ENCODE measurements at regions not wholly inside any gene's neighbourhood (a gene's known extent, or its start where the extent isn't known, plus 50 kb on each side); places are given as distances from the start of the nearest gene placed in this dataset.
"Not testable (repeated sequence)": the region's sequence is repeated elsewhere in the genome, so short reads cannot be mapped to it uniquely, and the experiment has no call there.

DNA sequence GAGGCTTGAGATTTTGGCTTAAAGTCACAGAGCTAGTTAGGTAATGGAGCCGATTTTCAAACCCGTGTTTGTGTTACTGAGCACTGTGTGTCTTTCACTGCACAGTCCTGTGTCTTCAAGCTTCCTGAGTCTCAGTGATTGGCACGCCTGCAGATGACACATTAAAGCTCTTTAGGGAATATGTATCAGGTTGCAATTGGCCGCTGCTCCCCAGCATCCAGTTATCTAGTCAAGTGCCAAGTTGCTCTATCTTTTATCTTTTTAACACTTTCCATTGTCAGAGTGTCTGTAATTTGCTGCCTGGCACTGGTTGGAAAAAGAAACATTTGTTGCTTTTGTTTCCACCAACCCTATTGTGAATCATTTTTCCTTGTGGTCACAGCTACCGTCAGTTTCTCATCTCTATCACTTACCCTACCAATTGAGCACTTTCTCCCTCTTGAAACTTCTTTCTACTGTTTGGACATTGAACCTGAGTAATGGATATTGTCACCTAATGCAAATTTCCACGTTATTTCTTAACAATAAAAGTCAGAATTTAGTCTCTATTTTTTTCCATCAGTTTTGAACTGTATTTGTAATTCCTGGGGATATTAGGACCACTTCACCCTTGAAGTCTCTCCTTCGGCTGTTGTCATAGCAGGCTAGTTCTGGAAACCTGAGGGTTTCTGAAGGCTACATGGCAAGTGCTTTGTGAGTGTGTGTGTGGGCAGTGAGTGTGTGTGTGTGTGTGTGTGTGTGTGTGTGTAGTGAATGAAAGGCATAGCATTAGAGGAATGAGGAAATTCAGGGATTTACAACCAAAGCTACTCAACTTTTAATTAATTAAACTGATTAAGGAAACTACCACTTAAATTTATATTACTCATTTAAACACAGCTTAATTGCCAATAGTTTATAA lies 274.3 kb downstream of the ISL1 start:
- Mint-ChIP-seq H3K4me3 (no peak overlapping the region), H3K9me3 (peaks cover 5% of the 10 kb centered on the region), H3K36me3 (no peaks in the 10 kb centered on the region), H3K27me3 (no peaks in the 10 kb centered on the region), H3K4me1 (no peaks in the 10 kb centered on the region), H3K27ac (no peak overlapping the region)
- no peak for DNase-seq
- CTCF ChIA-PET = no interaction called here

DNA sequence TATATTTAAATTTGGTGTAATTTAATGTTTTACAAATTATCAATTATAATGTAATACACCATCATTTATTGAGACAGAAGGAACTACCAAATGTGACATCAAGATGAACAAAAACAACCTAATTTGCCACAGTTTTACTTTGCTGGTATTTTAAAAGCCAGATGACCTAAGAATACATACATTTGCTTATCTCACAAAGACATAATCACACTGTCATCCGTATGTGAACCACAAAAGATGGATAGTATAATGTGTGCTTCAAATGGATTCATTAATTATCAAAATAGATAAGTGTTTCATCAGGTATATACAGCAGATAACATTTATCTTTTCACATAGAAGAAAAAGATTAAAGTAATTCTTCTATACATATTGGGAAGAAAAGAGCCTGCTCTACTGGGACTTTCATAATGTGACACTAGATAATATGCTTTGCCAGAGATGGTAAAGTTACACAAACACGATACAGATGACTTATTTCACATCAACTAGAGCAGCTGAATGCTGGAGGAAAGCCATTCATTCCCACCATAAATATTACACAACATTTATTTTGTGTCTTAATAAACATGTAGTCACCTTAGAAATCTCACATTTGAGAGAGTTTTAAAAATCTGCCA lies 278.5 kb downstream of the ISL1 start:
- no peaks in the 10 kb centered on the region for H3K4me1 Mint-ChIP-seq
- H3K9me3 Mint-ChIP-seq = peaks cover 3% of the 10 kb centered on the region
- no peaks in the 10 kb centered on the region for H3K36me3 Mint-ChIP-seq
- DNase-seq = no peak
- CTCF ChIA-PET = no interaction called here
- no peak overlapping the region for H3K27ac Mint-ChIP-seq
- H3K27me3 Mint-ChIP-seq = no peaks in the 10 kb centered on the region
- no peak overlapping the region for H3K4me3 Mint-ChIP-seq

DNA sequence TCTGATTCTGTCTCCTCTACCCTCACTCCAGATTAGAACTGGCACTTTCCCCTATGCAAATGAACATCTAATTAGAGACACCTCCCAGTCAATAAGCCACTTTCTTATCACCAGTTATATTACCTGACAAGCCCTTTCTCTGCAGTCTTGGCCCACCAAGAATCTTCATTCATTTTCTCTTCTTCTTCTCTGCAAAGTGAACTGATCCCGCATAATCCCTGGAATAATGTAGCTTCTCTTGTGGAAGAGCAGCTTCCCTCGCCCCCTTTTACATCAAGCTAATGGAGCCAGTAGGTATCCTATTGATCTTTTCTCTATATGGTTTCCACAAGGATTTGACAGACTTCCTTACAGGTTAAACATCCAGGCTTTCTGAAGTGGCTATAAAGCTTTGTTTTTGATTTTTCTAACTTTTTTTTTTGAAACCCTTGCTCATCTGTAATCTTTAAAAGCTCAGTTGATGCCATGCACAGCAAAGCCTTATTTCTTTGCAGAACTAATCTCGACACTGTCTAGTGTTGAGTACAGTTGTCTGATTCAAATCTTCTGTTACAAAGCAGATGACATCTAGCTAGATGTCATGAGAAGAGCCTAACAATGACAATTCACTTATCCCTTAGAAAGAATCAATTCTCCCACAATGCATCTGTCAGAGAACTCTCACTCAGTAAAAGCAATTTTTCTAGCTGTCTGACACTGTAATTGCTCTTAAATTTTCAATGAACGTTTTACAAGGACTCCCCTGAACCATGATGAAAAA lies 281.4 kb downstream of the ISL1 start:
- CTCF ChIA-PET = no interaction called here
- H3K4me1 Mint-ChIP-seq = no peaks in the 10 kb centered on the region
- no peaks in the 10 kb centered on the region for H3K36me3 Mint-ChIP-seq
- H3K27me3 Mint-ChIP-seq = no peaks in the 10 kb centered on the region
- DNase-seq = no peak
- no peak overlapping the region for H3K27ac Mint-ChIP-seq
- peaks cover 4% of the 10 kb centered on the region for H3K9me3 Mint-ChIP-seq
- no peak overlapping the region for H3K4me3 Mint-ChIP-seq

DNA sequence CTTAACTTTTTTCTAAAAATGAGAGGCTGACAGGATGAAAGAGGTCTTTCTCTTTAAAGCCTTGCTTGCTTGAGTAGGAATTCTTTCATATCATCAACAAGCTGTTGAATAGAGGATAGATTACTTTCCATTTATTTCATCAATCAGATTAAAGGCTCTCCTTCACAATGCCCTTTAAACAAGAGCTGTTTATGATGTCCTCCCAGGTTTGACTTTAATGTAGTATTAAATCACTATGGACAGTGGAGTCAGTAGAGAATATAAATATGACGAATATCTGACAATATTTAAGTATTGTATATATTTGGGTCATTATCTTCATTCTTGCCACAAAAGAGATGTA lies 282.0 kb downstream of the ISL1 start:
- no peaks in the 10 kb centered on the region for H3K27me3 Mint-ChIP-seq
- no peak overlapping the region for H3K4me3 Mint-ChIP-seq
- no peak for DNase-seq
- CTCF ChIA-PET = no interaction called here
- H3K36me3 Mint-ChIP-seq = no peaks in the 10 kb centered on the region
- no peak overlapping the region for H3K27ac Mint-ChIP-seq
- no peaks in the 10 kb centered on the region for H3K4me1 Mint-ChIP-seq
- H3K9me3 Mint-ChIP-seq = peaks cover 5% of the 10 kb centered on the region

DNA sequence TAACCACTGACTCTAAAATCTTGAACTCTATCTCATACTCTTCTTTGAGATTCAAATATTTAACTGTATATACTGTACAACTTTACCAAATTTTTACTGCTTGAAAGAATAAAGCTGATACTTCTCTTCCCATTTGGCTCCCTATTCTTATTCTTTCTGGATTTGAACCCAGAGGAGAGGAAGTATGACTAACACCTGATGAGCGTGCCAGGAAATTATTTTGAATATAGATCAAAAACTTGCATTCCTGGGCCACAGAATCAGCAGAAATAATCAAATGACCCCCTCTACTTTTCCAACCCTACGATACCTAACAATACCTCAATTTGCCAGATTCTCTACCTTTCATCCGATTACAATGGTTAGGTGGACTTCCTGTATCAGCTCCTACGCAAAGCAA lies 285.8 kb downstream of the ISL1 start:
- H3K27ac Mint-ChIP-seq = no peak overlapping the region
- H3K27me3 Mint-ChIP-seq = no peaks in the 10 kb centered on the region
- DNase-seq = no peak
- no peaks in the 10 kb centered on the region for H3K36me3 Mint-ChIP-seq
- CTCF ChIA-PET = no interaction called here
- H3K4me1 Mint-ChIP-seq = no peaks in the 10 kb centered on the region
- no peak overlapping the region for H3K4me3 Mint-ChIP-seq
- H3K9me3 Mint-ChIP-seq = peaks cover 20% of the 10 kb centered on the region

DNA sequence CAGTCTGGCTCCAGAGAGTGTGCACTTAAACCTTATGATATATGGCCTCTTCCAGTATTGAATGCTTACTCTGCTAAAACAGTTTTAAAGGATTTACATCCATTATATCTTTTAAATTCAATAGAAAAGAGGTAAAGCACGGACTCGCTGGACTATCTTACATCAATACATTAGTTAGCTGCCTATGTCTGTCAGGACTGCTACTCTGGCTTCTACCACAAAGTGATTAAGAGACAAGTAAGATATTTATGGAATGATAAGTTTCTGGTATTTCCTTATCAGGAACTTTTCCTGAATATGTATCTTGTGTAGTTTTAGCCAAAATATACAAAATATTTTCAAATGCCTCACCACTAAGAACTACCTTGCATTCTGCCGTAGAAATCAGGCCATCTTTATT lies 295.1 kb downstream of the ISL1 start:
- DNase-seq = no peak
- Mint-ChIP-seq H3K27ac (no peak overlapping the region), H3K4me3 (no peak overlapping the region), H3K36me3 (no peaks in the 10 kb centered on the region), H3K27me3 (no peaks in the 10 kb centered on the region), H3K4me1 (no peaks in the 10 kb centered on the region), H3K9me3 (peaks cover 8% of the 10 kb centered on the region)
- CTCF ChIA-PET = no interaction called here

DNA sequence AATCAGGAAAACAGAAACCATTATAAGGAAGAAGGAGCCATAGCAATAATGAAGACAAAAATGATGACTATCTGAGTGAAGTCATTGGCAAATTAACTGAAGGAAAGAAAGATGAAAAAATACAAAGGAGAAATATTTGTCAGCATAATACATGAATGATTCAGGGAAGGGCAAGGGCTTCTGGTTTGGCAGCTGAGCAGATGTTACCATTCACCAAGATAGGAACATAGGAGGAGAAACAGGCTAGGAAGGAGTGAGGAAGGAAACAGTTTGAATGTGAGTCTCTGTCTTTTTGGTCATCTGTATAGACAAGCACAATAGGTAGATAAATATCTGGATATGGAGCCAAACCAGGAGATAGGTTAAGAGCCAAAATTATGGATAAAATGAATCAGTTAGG lies 296.0 kb downstream of the ISL1 start:
- CTCF ChIA-PET = no interaction called here
- DNase-seq = no peak
- Mint-ChIP-seq H3K9me3 (peaks cover 7% of the 10 kb centered on the region), H3K4me1 (no peaks in the 10 kb centered on the region), H3K36me3 (no peaks in the 10 kb centered on the region), H3K27me3 (no peaks in the 10 kb centered on the region), H3K4me3 (no peak overlapping the region), H3K27ac (no peak overlapping the region)

DNA sequence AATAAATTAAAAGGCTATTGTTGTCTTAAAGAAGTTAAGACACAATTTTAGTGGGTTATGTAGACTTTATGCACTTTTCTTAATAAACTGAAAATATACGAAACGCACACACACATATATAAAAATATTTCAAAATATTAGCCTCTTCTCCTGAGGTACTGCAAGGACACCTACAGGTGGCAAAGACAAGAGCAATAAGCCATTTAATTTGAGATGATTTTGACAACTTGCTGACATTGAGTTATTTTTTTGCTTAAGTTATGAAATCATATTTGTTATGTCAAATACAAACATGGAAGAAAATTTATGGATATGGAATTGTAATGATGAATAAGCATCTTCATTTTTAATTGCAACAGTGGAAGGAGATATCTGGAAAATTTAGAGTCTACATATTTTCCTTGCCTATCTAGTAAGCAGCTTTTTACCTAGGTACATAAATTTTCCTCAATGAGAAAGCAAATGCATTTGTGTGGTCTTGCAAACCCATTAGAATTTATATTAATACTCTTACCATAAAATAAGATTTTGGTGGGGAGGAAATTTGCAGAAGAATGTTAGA lies 301.6 kb downstream of the ISL1 start:
- no peaks in the 10 kb centered on the region for H3K4me1 Mint-ChIP-seq
- no peaks in the 10 kb centered on the region for H3K36me3 Mint-ChIP-seq
- no peak overlapping the region for H3K27ac Mint-ChIP-seq
- CTCF ChIA-PET = no interaction called here
- H3K27me3 Mint-ChIP-seq = no peaks in the 10 kb centered on the region
- DNase-seq = no peak
- H3K9me3 Mint-ChIP-seq = peaks cover 4% of the 10 kb centered on the region
- no peak overlapping the region for H3K4me3 Mint-ChIP-seq

DNA sequence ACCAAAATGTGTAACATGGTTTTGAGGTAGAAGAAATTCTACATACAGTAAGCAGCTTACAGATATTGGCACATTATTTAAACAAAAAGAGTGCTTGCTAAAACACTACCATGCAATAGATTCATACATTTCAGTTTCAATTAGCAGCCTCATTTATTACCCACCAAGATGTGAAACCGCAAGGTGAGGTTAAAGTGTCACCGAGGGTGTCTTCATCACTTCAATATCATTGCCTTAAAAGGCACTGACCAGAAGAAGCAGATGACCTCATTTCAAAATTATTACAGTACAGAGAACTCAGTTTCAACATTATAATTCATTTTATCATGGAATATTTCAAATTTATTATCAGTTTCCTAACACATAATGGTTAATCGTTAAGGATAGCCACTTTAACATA lies 302.2 kb downstream of the ISL1 start:
- Mint-ChIP-seq H3K9me3 (peaks cover 4% of the 10 kb centered on the region), H3K4me3 (no peak overlapping the region), H3K27ac (no peak overlapping the region), H3K36me3 (no peaks in the 10 kb centered on the region), H3K4me1 (no peaks in the 10 kb centered on the region), H3K27me3 (no peaks in the 10 kb centered on the region)
- DNase-seq = no peak
- CTCF ChIA-PET = no interaction called here

DNA sequence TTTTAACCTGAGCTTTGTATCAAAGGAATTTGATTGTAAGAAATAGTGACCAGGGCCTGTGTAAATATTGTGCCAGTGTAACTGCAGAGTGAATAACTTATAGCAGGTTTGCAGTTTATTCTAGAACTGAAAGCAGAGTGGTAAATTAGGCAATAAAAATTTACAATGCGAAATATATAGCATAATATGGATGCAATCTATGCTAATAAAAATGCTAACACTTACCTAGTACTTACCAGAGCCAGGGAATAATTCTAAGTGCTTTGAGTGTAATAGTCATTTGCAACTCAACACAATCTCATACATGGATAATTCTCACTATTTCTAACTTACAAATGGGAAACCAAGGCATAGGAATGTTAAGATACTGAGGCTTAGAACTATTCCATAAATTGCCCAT lies 303.4 kb downstream of the ISL1 start:
- no peaks in the 10 kb centered on the region for H3K36me3 Mint-ChIP-seq

DNA sequence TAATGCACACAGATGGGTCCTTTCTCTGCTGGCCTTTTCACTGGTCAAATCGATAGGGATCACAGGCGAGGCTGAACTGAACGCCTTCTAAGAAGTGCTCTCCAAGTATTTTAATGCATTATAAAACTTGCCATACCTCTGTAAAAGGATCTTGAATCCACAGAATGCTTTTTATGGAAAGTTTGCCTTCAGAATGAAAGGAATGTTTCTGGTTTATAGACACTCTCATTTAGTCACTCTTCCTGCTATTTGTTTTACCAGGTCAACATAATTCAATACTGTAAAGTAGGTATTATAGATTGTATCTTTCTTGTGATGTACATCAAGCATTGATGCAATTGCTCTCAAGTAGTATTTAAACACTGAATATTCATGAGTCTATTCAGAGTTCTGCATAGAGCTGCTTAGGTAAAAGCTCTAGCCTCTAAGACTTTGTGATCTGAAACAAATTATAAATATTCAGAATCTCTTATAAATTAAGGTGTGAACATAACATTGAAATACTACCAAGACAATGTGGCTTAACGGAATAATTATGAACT lies 308.4 kb downstream of the ISL1 start:
- CTCF ChIA-PET = no interaction called here
- Mint-ChIP-seq H3K4me3 (no peak overlapping the region), H3K9me3 (peaks cover 20% of the 10 kb centered on the region), H3K27ac (no peak overlapping the region), H3K4me1 (no peaks in the 10 kb centered on the region), H3K27me3 (no peaks in the 10 kb centered on the region), H3K36me3 (no peaks in the 10 kb centered on the region)
- no peak for DNase-seq

More for the DNA sequence above, 303.4 kb downstream of the ISL1 start:
- no peak for DNase-seq
- CTCF ChIA-PET = no interaction called here
- Mint-ChIP-seq H3K9me3 (peaks cover 6% of the 10 kb centered on the region), H3K4me1 (no peaks in the 10 kb centered on the region), H3K4me3 (no peak overlapping the region), H3K27me3 (no peaks in the 10 kb centered on the region), H3K27ac (no peak overlapping the region)

DNA sequence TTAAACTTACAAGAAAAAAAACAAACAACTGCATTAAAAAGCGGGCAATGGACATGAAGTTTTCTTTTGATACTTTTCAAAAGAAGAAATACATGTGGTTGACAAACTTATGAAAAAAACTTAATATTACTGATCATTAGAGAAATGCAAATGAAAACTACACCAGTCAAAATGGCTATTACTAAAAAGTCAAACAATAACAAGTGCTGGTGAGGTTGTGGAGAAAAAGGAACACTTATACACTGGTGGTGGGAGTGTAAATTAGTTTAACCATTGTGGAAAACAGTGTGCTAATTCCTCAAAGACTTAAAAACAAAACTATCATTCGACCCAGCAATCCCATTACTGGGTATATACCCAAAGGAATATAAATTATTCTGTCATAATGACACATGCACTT lies 311.6 kb downstream of the ISL1 start:
- Mint-ChIP-seq H3K4me1 (no peaks in the 10 kb centered on the region), H3K4me3 (no peak overlapping the region), H3K9me3 (peaks cover 24% of the 10 kb centered on the region), H3K36me3 (no peaks in the 10 kb centered on the region), H3K27me3 (no peaks in the 10 kb centered on the region), H3K27ac (no peak overlapping the region)
- DNase-seq = no peak
- CTCF ChIA-PET = no interaction called here

DNA sequence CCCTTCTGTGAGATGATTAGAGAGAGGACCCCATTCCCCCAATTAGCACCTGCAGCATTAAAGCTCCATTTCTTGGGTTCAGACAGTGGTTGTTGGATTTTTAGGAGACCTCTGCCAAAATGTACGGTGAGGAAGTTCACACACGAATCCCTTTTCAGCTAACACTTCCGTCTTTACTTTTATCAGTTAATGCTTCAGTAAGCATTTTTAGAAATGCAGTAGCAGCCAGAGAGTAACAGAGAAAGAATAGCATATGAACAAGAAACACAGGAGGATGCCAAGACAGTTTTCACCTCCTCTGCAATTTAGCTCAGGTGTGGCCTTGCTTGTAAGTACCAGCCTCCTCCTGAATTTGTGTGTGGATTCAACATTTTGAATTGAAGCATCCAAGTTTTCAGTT lies 312.9 kb downstream of the ISL1 start:
- Mint-ChIP-seq H3K27ac (no peak overlapping the region), H3K4me1 (no peaks in the 10 kb centered on the region), H3K36me3 (no peaks in the 10 kb centered on the region), H3K9me3 (peaks cover 27% of the 10 kb centered on the region), H3K4me3 (no peak overlapping the region), H3K27me3 (no peaks in the 10 kb centered on the region)
- CTCF ChIA-PET = no interaction called here
- no peak for DNase-seq

DNA sequence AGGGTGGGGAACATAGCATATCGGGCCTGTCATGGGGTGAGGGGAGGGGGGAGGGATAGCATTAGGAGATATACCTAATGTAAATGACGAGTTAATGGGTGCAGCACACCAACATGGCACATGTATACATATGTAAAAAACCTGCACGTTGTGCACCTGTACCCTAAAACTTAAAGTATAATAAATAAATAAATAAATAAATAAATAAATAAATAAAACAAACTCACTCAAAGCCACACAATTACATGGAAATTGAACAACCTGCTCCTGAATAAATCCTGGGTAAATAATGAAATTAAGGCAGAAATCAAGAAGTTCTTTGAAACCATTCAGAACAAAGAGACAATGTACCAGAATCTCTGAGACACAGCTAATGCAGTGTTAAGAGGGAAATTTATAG lies 318.8 kb downstream of the ISL1 start:
- H3K27me3 Mint-ChIP-seq, DNase-seq, CTCF ChIA-PET, H3K36me3 Mint-ChIP-seq, H3K4me3 Mint-ChIP-seq, H3K27ac Mint-ChIP-seq, H3K4me1 Mint-ChIP-seq: not testable (repeated sequence)
- H3K9me3 Mint-ChIP-seq = peaks cover 19% of the 10 kb centered on the region

Measured in activated naive CD4-positive, alpha-beta T cell treated with anti-CD3 and anti-CD28 coated beads, Interleukin-2, amount 10 ng/mL, durations not matched to agents 7 days and 5 days (primary cell).